ENCODE measurements at regions not wholly inside any gene's neighbourhood (a gene's known extent, or its start where the extent isn't known, plus 50 kb on each side); places are given as distances from the start of the nearest gene placed in this dataset.
"Not testable (repeated sequence)": the region's sequence is repeated elsewhere in the genome, so short reads cannot be mapped to it uniquely, and the experiment has no call there.

DNA sequence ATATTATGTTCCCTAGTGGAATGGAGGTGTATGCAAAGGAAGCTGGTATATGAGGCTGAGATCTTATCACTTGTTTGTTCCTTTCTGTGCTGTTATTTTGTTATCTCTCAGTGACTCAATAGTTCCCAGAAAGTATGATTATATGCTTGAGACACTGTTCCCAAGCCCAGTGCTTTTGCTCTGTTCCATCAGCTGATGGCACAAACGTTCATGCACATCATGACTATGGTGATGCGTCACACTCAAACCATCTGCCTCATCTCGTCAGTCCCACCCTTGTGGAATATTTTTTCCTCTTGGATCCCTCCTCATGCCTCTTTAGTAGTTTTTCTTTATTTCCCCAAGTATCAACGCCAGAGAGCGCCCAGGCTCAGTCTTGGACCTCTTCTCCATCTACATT is 786.9 kb downstream of the AACS start:
- Histone ChIP-seq H3K4me3 (no peak overlapping the region), H3K27me3 (ENCODE audit: low read depth) (no peaks in the 10 kb centered on the region), H3K9me3 (no peaks in the 10 kb centered on the region), H3K36me3 (replicated peaks) (no peaks in the 10 kb centered on the region), H3K4me1 (no peaks in the 10 kb centered on the region)
- no peak for DNase-seq (ENCODE audit: low spot score in 2 of 2)
- in situ Hi-C loops (cut with MboI; ENCODE audit: low sequenced_read_pairs) = no loop called here

DNA sequence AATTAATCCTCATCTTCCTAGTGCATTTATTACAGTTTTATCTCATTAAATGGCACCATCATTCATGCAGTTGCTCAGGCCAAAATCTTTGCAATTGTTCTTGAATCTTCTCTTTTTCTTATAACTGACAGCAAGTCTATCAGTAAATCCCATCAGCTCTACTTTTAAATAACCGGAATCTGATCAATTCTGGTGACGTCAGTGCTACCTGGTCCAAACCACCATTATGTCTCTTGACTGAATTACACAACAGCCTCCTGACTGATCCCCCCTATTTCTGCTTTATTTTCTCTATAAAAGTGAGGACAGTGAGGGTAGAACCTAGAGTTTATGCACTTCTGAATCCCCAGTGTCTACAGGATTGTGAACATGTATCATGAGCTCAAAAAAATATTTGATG is 787.4 kb downstream of the AACS start:
- Histone ChIP-seq H3K36me3 (replicated peaks) (no peaks in the 10 kb centered on the region), H3K4me3 (no peak overlapping the region), H3K4me1 (no peaks in the 10 kb centered on the region), H3K9me3 (no peaks in the 10 kb centered on the region), H3K27me3 (ENCODE audit: low read depth) (no peaks in the 10 kb centered on the region)
- in situ Hi-C loops (cut with MboI; ENCODE audit: low sequenced_read_pairs) = no loop called here
- DNase-seq (ENCODE audit: low spot score in 2 of 2) = no peak

DNA sequence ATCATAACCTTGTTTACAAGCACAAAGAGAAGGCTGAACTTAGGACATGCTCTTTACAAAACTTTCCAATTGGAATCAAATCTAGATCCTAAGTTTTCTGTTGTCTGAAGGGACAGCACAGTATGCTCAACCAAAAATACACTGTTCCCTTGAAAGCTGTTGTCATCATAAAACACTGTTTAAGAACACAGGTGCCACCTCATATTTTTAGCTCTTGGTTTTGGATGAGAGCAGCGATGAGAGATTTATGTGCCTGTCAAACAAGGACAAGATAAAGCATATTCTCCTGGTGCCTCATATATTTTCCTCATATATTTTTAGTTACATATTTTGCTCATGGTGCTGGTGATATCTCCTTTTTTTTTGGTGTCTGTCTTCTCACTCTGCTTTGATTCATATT is 788.4 kb downstream of the AACS start:
- H3K36me3 ChIP-seq (replicated peaks) = no peaks in the 10 kb centered on the region
- no peaks in the 10 kb centered on the region for H3K27me3 ChIP-seq (ENCODE audit: low read depth)
- no peaks in the 10 kb centered on the region for H3K9me3 ChIP-seq
- in situ Hi-C loops (cut with MboI; ENCODE audit: low sequenced_read_pairs) = no loop called here
- H3K4me1 ChIP-seq = no peaks in the 10 kb centered on the region
- DNase-seq (ENCODE audit: low spot score in 2 of 2) = no peak
- H3K4me3 ChIP-seq = no peak overlapping the region

DNA sequence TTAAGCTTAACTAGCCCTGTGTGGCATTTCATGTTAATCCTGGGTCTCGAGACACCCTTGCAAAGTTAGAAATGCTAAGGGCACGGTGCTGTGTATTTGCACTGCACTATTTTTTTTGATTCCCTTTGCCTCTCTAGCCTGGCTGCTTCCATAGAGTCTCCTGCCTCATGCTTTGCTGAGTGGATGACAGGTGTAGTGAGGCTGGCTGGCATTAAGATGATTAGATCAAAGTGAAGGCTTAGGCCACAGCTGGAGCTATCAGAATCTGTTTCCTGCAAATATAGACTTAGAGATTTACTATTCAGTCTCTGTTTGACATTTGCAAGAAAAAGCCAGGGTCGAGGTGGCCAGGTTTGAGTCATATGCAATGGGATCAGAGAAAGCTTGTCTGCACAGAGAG is 791.1 kb downstream of the AACS start:
- H3K4me3 ChIP-seq = no peak overlapping the region
- H3K4me1 ChIP-seq = no peaks in the 10 kb centered on the region
- H3K36me3 ChIP-seq (replicated peaks) = no peaks in the 10 kb centered on the region
- no peak for DNase-seq (ENCODE audit: low spot score in 2 of 2)
- in situ Hi-C loops (cut with MboI; ENCODE audit: low sequenced_read_pairs) = no loop called here
- no peaks in the 10 kb centered on the region for H3K27me3 ChIP-seq (ENCODE audit: low read depth)
- H3K9me3 ChIP-seq = no peaks in the 10 kb centered on the region

DNA sequence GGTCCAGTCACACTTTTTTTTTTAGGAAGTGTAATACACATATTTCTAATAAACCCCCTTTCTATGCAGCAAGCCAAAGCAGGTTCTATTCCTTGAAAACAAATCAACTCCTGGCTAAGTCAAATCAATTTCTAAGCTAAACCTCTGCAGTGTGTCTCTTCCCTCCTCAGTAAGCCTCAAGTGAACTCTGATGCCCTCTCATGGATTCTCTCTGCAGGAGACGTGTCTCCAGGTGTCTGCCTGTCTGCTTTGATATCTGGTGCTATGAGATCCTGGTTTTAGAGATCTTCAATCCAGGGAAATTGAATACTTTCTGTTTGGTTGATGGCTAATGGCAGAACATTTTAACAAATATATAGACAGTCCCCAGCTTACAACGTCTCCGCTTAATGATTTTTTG is 791.7 kb downstream of the AACS start:
- in situ Hi-C loops (cut with MboI; ENCODE audit: low sequenced_read_pairs) = no loop called here
- DNase-seq (ENCODE audit: low spot score in 2 of 2) = no peak
- Histone ChIP-seq H3K27me3 (ENCODE audit: low read depth) (no peaks in the 10 kb centered on the region), H3K4me1 (no peaks in the 10 kb centered on the region), H3K4me3 (no peak overlapping the region), H3K36me3 (replicated peaks) (no peaks in the 10 kb centered on the region), H3K9me3 (no peaks in the 10 kb centered on the region)

DNA sequence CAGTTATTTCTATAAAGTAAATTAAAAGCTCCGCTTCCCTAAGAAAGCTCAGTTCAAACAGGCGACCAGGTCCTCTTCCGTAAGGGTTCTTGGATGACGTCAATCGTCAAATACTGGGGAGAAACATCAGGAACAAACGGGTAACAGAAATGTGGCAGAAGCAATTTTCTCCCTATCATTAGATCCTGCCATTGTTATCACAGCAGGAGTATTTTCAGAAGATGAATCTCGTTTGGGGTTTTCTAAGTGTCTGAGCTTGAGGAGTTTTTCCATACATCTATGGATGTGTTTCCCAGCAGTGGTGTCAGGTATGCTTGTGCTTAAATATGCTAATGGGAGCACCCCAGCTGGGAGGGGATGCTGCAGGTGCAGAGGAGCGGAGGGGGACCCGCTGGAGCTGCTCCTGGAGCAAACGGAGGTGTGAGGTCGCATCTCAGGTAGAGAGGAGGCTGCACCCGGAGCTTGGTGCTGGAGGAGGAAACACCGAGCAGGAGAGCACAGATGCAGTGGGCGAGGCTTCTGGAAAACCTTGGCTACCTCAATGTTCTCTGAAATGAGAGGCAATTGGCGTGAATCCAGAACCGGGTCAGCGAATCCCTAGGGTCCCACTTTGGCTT is 795.5 kb downstream of the AACS start:
- Histone ChIP-seq H3K9me3 (no peaks in the 10 kb centered on the region), H3K27me3 (ENCODE audit: low read depth) (no peaks in the 10 kb centered on the region), H3K36me3 (replicated peaks) (no peaks in the 10 kb centered on the region), H3K4me3 (no peak overlapping the region), H3K4me1 (no peaks in the 10 kb centered on the region)
- in situ Hi-C loops (cut with MboI; ENCODE audit: low sequenced_read_pairs) = no loop called here
- DNase-seq (ENCODE audit: low spot score in 2 of 2) = no peak

DNA sequence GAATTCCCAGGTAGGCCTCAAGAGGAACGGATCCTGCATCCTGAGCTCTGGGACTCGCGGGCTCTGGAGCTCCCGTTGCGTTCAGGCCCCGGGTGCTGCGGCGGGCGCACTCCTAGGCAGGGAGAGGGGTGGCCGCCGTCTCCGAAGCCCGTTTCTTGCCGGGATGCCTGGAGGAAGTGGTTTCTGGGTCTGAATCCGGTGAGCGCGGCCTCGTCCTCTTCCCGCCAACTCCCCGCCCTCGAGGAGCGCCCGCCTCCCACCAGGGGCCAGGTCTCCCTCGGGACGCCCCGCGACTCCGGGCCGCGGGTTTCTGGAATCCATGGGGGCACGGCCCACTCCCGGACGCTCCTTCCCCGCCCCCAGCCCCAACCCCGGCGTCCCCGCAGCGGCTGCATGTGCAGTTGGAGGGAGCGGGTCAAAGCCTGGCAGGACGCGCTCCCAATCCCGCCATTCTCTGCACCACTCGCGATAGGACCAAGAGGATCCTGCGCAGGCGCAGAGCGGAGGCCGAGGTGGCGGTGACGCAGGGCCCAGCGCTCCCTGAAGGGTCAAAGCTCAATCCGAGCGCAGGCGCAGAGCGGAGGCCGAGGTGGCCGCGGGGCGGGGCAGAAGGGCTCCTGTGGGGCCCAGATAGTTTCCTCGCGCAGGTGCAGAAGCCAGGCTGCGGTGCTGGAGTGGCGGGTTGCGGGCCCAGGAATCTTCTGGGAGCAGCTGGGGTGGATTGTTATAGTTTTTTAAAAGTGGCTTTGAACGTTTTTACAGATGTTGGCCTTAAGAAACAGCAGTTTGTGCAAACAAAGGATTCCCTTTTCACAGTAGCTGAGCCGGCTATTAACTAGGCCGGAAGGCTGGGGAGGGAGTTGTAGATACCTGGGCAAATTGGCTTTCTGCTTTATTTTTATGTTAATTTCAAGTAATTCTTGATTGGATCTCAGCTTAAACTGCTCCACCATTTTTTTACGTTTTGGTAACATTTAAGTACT is 796.4 kb downstream of the AACS start:
- H3K27me3 ChIP-seq (ENCODE audit: low read depth) = no peaks in the 10 kb centered on the region
- H3K9me3 ChIP-seq = no peaks in the 10 kb centered on the region
- H3K4me3 ChIP-seq = no peak overlapping the region
- DNase-seq (ENCODE audit: low spot score in 2 of 2) = no peak
- in situ Hi-C loops (cut with MboI; ENCODE audit: low sequenced_read_pairs) = no loop called here
- no peaks in the 10 kb centered on the region for H3K36me3 ChIP-seq (replicated peaks)
- no peaks in the 10 kb centered on the region for H3K4me1 ChIP-seq

DNA sequence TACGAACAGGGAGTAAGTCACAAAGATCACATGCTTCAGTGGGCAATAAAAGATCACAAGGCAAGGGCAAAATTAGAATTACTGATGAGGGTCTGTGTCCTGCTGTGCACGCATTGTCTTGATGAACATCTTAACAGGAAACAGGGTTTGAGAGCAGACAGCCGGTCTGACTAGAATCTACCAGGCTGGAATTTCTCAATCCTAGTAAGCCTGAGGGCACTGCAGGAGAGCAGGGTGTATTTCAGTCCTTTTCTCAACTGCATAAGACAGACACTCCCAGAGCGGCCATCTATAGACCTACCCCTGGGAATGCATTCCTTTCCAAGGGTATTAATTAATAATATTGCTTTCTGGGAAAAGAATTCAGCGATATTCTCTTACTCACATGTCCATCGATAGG is 800.0 kb downstream of the AACS start:
- in situ Hi-C loops (cut with MboI; ENCODE audit: low sequenced_read_pairs); DNase-seq (ENCODE audit: low spot score in 2 of 2); H3K27me3 ChIP-seq (ENCODE audit: low read depth); H3K4me3 ChIP-seq; H3K9me3 ChIP-seq; H3K36me3 ChIP-seq (replicated peaks); H3K4me1 ChIP-seq: not testable (repeated sequence)

DNA sequence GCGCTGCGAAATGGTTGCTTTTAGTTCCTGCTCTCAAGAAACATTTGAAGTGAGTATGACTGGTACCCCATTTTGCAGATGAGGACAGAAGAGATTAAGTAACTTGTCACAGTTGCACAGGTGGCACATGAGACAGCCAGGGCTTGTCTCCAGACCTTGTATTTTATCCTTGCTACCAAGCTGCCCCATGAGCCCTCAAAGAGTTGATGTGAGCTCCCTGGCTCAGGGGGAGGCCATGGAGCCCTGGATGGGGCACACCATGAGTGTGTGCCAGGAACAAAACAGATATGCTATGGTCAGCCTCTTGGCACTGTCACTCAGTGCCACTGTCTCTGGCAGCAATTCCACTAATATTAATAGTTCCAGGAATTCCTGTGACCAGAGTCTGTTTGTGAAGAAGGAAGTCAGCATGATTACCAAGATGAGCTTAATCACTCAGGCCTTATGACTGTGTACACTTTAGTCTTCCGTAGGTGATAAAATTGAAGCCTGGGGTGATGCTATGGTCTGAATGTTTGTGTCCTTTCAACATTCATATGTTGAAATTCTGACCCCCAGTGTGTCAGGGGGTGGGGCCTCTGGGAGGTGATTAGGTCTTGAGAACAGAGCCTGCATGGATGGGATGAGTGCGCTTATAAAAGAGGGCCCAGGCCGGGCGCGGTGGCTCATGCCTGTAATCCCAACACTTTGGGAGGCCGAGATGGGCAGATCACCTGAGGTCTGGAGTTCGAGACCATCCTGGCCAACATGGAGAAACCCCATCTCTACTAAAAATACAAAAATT is 806.8 kb downstream of the AACS start:
- Histone ChIP-seq H3K36me3 (replicated peaks) (no peaks in the 10 kb centered on the region), H3K9me3 (no peaks in the 10 kb centered on the region), H3K27me3 (ENCODE audit: low read depth) (no peaks in the 10 kb centered on the region), H3K4me3 (no peak overlapping the region), H3K4me1 (no peaks in the 10 kb centered on the region)
- in situ Hi-C loops (cut with MboI; ENCODE audit: low sequenced_read_pairs) = no loop called here
- no peak for DNase-seq (ENCODE audit: low spot score in 2 of 2)

DNA sequence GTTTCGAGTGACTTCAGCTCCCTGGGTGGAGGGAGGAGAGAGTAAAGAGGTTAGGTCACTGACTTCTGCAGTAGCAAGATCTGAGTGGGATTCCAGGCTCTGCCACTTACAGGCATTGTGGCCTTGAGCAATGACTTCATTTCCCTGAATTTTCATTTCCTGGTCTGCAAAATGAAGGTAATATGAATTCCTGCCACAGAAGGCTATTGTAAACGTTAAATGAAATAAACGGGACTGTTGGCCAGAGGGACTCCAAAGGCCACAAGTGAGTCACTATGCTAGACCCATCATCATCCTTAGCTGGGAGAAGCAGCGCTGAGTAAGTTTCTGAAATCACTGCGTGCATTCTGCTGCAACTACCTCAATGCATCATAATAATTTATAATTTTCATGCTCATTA is 807.8 kb downstream of the AACS start:
- H3K27me3 ChIP-seq (ENCODE audit: low read depth) = no peaks in the 10 kb centered on the region
- in situ Hi-C loops (cut with MboI; ENCODE audit: low sequenced_read_pairs) = no loop called here
- no peak for DNase-seq (ENCODE audit: low spot score in 2 of 2)
- no peak overlapping the region for H3K4me3 ChIP-seq
- no peaks in the 10 kb centered on the region for H3K9me3 ChIP-seq
- no peaks in the 10 kb centered on the region for H3K4me1 ChIP-seq
- no peaks in the 10 kb centered on the region for H3K36me3 ChIP-seq (replicated peaks)

DNA sequence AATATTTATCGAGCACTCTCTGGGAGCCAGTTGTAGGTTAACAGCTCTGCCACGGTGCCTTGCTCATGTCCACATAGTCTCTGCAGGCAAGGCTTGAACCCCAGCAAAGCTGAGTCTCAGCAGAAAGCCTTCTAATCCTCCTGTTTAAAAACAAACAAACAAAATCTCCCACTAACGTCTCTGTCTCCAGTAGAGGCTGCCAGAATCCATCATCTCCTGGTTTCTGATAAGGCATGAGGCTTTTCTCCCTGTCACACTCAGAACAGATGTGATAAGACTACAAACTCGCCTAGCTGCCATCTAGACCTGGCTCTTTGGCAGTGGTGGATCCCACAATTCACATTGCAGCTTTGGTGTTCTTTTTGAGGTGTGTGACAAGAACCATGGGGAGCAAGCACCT is 813.2 kb downstream of the AACS start:
- H3K4me3 ChIP-seq = no peak overlapping the region
- H3K36me3 ChIP-seq (replicated peaks) = no peaks in the 10 kb centered on the region
- no peaks in the 10 kb centered on the region for H3K9me3 ChIP-seq
- no peaks in the 10 kb centered on the region for H3K4me1 ChIP-seq
- H3K27me3 ChIP-seq (ENCODE audit: low read depth) = no peaks in the 10 kb centered on the region
- no peak for DNase-seq (ENCODE audit: low spot score in 2 of 2)
- in situ Hi-C loops (cut with MboI; ENCODE audit: low sequenced_read_pairs) = no loop called here

DNA sequence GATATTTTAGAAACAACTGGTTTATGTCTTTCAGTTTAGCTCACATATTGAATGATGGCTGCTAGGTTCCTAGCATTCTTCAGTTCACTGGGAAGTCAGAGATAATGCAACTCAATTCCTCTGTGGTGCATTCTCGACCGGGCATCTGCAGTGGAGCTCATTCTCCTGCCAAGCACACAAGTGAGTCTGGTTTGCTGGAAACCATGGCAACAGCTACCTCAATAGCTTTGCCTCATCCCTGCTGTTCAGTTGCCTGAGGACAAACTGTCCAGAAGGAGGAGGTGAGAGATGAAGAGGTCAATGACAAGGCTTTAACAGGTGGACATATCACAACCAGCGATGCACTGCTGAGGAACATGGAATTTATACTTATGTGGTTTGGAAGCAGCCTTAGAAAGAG is 816.9 kb downstream of the AACS start:
- no peaks in the 10 kb centered on the region for H3K36me3 ChIP-seq (replicated peaks)
- DNase-seq (ENCODE audit: low spot score in 2 of 2) = no peak
- no peaks in the 10 kb centered on the region for H3K27me3 ChIP-seq (ENCODE audit: low read depth)
- no peaks in the 10 kb centered on the region for H3K4me1 ChIP-seq
- H3K4me3 ChIP-seq = no peak overlapping the region
- in situ Hi-C loops (cut with MboI; ENCODE audit: low sequenced_read_pairs) = no loop called here
- no peaks in the 10 kb centered on the region for H3K9me3 ChIP-seq

DNA sequence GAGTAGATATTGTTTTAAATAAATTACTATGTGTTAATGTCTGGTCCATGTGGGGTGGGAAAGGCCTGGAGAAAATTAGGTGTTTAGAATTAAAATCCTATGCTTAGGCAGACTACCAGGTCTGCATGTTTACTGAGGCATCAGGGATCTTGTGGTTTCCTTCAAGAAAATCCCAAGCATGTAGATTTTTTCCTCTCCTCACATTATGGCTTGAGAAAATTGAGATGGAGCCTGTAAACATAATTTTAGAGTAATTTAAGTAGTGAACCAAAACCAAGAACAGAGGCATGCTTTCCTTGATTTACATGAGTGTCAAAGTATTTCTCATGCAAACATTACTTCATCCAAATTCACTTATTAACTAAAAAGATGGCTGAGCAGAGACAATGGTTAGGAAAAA is 823.7 kb downstream of the AACS start:
- Histone ChIP-seq H3K36me3 (replicated peaks) (no peaks in the 10 kb centered on the region), H3K4me1 (no peaks in the 10 kb centered on the region), H3K9me3 (no peaks in the 10 kb centered on the region), H3K27me3 (ENCODE audit: low read depth) (no peaks in the 10 kb centered on the region), H3K4me3 (no peak overlapping the region)
- no peak for DNase-seq (ENCODE audit: low spot score in 2 of 2)
- in situ Hi-C loops (cut with MboI; ENCODE audit: low sequenced_read_pairs) = no loop called here

DNA sequence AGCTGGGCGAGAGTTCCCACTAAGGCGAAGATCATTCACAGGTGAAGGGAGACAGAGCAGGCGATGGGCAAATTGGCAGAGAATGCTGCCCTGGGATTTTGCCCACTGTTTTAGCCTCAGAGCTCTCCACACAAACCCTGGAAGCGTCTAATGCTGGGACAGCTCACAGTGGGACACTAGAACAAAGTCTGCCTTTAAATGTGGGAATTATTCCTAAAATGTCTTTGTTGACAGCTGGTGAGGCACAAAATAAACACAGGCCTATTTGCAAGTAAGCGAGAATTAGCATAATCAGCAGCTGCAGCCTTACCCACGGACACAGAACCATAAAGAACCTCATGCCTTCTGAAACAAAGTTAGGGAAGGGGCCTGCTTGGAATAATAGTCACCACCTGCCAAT is 824.5 kb downstream of the AACS start:
- no peak overlapping the region for H3K4me3 ChIP-seq
- DNase-seq (ENCODE audit: low spot score in 2 of 2) = no peak
- in situ Hi-C loops (cut with MboI; ENCODE audit: low sequenced_read_pairs) = no loop called here

More for the DNA sequence above, 824.5 kb downstream of the AACS start:
- H3K4me1 ChIP-seq = no peaks in the 10 kb centered on the region
- H3K27me3 ChIP-seq (ENCODE audit: low read depth) = no peaks in the 10 kb centered on the region
- H3K36me3 ChIP-seq (replicated peaks) = no peaks in the 10 kb centered on the region
- H3K9me3 ChIP-seq = no peaks in the 10 kb centered on the region

All from HAP-1 (cell line).